ENCODE measurements at regions not wholly inside any gene's neighbourhood (a gene's known extent, or its start where the extent isn't known, plus 50 kb on each side); places are given as distances from the start of the nearest gene placed in this dataset.
"Not testable (repeated sequence)": the region's sequence is repeated elsewhere in the genome, so short reads cannot be mapped to it uniquely, and the experiment has no call there.

DNA sequence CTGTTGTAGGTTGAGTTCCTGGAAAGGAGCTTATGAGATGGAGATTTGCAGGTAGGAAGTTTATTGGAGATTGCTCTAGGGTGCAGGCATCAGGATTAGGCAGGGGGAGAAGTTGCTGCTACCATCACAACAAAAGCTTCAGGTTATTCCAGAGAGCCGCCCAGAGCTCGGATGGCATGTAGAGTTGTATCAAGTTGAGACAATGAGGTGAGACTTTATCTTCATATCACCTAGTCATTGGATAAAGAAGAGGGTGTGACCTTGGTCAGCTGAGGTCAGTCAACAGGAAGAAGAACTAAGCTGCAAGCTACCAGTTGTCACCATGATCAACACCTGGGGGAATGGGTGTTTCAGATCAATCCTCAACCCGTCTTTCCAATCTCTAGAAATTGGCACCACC, 342.0 kb downstream of the RFC3 start:
- Mint-ChIP-seq H3K4me1 (peaks cover 0 to 5% (median 4%) of the 10 kb centered on the region in 3 donors), H3K36me3 (no peaks in the 10 kb centered on the region), H3K27me3 (peaks cover 5% of the 10 kb centered on the region), H3K9me3 (peaks cover 0 to 9% (median 0%) of the 10 kb centered on the region in 3 donors), H3K4me3 (no peak overlapping the region), H3K27ac (no peak overlapping the region)

DNA sequence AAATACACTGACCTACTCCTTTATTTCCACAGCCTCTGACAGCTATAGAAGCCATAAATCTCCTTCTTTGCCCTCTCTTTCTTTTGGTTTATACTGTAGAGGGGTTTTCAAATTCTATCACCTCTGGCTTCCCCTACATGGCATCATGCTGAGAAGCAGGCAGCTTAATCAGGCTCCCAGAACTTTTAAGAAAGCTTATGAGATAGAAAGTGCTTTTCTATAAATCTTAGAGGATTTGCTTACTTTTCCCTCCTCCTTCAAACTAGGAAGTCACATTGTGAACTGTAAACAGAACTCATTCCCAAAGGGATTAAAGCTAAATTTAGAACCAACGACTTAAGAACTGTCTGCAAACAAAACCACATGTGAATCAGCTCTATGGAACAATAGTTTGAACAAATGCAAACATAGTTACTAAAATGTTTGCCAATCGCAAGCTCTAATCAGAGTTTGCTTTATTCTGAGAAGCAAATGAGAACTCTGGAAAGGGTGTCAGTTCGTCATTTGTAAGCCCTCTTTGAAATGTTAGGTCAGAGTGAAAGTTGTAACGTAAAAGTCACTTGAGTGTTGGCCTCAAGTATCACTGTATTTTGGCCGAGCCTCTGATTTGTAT, 344.1 kb downstream of the RFC3 start:
- Mint-ChIP-seq H3K4me1 (peaks cover 0 to 3% (median 1%) of the 10 kb centered on the region in 3 donors), H3K36me3 (no peaks in the 10 kb centered on the region)

GRCh38 chr13:34162544-34162933, 344.6 kb downstream of the RFC3 start:
- Mint-ChIP-seq H3K27ac (no peak overlapping the region), H3K27me3 (no peaks in the 10 kb centered on the region), H3K9me3 (peaks cover 0 to 9% (median 0%) of the 10 kb centered on the region in 3 donors), H3K36me3 (no peaks in the 10 kb centered on the region), H3K4me1 (peaks cover 0 to 3% (median 0%) of the 10 kb centered on the region in 3 donors), H3K4me3 (no peak overlapping the region)

More for the DNA sequence above, 344.1 kb downstream of the RFC3 start:
- no peak overlapping the region for H3K4me3 Mint-ChIP-seq
- no peak overlapping the region for H3K27ac Mint-ChIP-seq
- H3K9me3 Mint-ChIP-seq: peaks cover 0 to 9% (median 0%) of the 10 kb centered on the region in 3 donors
- no peaks in the 10 kb centered on the region for H3K27me3 Mint-ChIP-seq

GRCh38 chr13:34164582-34164981, 346.6 kb downstream of the RFC3 start:
- Mint-ChIP-seq H3K27me3 (no peaks in the 10 kb centered on the region), H3K4me3 (no peak overlapping the region), H3K4me1 (peaks cover 0 to 3% (median 0%) of the 10 kb centered on the region in 3 donors), H3K9me3 (peaks cover 0 to 4% (median 0%) of the 10 kb centered on the region in 3 donors), H3K36me3 (no peaks in the 10 kb centered on the region), H3K27ac (no peak overlapping the region)

DNA sequence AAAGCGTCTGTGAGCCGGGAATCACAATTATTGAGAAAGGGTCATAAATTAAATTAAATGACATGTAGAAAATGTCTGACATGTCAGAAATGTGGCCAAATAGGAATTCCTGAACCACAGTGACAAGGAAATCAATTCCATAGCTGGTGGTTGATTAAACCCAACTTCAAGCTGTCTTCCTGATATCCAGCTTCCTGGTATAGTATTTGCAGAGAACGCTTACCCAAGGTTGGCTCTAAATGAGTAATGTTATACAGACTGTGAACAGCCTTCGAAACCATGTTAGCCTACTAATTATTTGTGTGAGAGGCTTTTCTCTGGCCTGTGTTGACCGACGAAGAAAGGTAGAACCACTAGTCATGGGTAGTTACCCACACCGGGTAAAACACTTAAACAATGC, 347.2 kb downstream of the RFC3 start:
- no peaks in the 10 kb centered on the region for H3K9me3 Mint-ChIP-seq
- H3K27me3 Mint-ChIP-seq: no peaks in the 10 kb centered on the region
- H3K36me3 Mint-ChIP-seq: no peaks in the 10 kb centered on the region
- H3K4me3 Mint-ChIP-seq: no peak overlapping the region
- peaks cover 0 to 3% (median 0%) of the 10 kb centered on the region in 3 donors for H3K4me1 Mint-ChIP-seq
- H3K27ac Mint-ChIP-seq: no peak overlapping the region

- Mint-ChIP-seq H3K4me3 (no peak overlapping the region), H3K4me1 (peaks cover 0 to 3% (median 0%) of the 10 kb centered on the region in 3 donors), H3K27ac (no peak overlapping the region), H3K9me3 (no peaks in the 10 kb centered on the region), H3K36me3 (no peaks in the 10 kb centered on the region), H3K27me3 (no peaks in the 10 kb centered on the region)
These were observed 348.5 kb downstream of the RFC3 start for GRCh38 chr13:34166406-34166805.

DNA sequence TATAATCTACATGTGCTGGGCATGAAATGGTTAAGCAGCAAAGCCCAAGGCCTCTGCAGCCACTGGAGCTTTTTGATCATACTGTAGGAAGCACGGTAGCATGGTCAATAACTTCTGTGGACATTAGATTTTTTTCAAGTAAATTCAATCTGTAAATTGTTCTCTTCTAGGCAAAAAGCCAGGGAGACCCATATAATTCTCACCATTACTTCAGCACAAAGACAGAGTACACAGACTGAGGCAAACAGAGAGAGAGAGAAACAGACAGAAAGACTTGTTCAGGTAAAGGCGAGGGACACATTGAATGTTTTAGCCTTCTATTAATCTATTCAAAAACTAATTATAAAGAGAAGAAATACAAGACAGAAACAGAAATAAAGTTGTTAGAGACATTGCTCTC, 349.4 kb downstream of the RFC3 start:
- H3K4me3 Mint-ChIP-seq: no peak overlapping the region
- H3K27me3 Mint-ChIP-seq: no peaks in the 10 kb centered on the region
- H3K4me1 Mint-ChIP-seq: peaks cover 0 to 2% (median 0%) of the 10 kb centered on the region in 3 donors
- H3K27ac Mint-ChIP-seq: no peak overlapping the region
- no peaks in the 10 kb centered on the region for H3K36me3 Mint-ChIP-seq
- H3K9me3 Mint-ChIP-seq: no peaks in the 10 kb centered on the region

GRCh38 chr13:34172048-34172447, 354.1 kb downstream of the RFC3 start:
- H3K36me3 Mint-ChIP-seq: no peaks in the 10 kb centered on the region
- H3K9me3 Mint-ChIP-seq: no peaks in the 10 kb centered on the region
- peaks cover 0 to 2% (median 0%) of the 10 kb centered on the region in 3 donors for H3K4me1 Mint-ChIP-seq
- H3K27ac Mint-ChIP-seq: no peak overlapping the region
- H3K4me3 Mint-ChIP-seq: no peak overlapping the region
- H3K27me3 Mint-ChIP-seq: no peaks in the 10 kb centered on the region

DNA sequence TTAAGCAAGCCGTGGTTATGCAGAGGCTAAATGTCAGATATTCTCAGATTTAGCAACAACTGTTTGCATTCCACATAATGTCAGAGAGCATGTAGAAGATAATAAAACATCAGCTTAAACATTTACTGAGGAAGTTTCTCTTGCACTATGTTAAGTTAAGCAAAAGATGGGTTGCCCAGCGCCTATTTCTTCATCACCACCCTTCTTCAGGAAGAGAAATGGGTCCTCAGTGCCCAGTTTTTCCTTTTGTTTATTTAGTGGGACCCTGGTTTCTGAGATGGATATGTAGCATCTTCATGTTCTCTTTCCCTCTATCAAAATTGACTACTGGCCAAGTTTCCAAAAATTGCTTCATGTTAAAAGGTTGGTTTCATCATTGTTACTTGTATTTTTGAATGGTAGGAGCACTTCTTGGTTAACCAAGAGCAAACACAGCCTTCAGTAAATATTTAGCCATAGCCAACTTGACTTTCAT, 356.8 kb downstream of the RFC3 start:
- Mint-ChIP-seq H3K27me3 (no peaks in the 10 kb centered on the region), H3K27ac (no peak overlapping the region), H3K9me3 (no peaks in the 10 kb centered on the region), H3K4me1 (peaks cover 0 to 2% (median 0%) of the 10 kb centered on the region in 3 donors), H3K36me3 (no peaks in the 10 kb centered on the region), H3K4me3 (no peak overlapping the region)

DNA sequence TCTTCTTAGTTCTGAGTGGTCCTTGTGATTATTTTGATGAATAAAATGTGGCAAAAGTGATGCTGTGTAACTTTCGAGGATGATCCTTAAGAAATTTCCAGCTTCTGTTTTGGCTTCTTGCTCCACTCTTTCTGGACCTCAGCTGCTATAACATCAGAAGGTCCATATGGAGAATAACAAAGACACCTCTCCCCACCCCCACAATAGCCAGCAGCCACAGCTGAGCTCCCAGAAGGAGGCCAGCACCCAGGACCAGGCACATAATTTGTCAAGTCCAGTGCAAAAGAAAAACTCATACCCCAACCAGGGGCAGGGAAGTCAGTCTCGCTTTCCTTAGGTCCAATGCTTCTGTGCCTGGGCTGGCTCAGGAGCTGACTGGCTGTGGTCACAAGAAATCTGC, 357.6 kb downstream of the RFC3 start:
- H3K36me3 Mint-ChIP-seq: no peaks in the 10 kb centered on the region
- H3K4me3 Mint-ChIP-seq: no peak overlapping the region
- H3K9me3 Mint-ChIP-seq: no peaks in the 10 kb centered on the region
- no peaks in the 10 kb centered on the region for H3K27me3 Mint-ChIP-seq
- no peak overlapping the region for H3K27ac Mint-ChIP-seq
- H3K4me1 Mint-ChIP-seq: peaks cover 0 to 2% (median 0%) of the 10 kb centered on the region in 3 donors

- H3K27me3 Mint-ChIP-seq: no peaks in the 10 kb centered on the region
- H3K4me1 Mint-ChIP-seq: peaks cover 0 to 2% (median 0%) of the 10 kb centered on the region in 3 donors
- no peaks in the 10 kb centered on the region for H3K36me3 Mint-ChIP-seq
- H3K27ac Mint-ChIP-seq: no peak overlapping the region
- H3K4me3 Mint-ChIP-seq: no peak overlapping the region
- no peaks in the 10 kb centered on the region for H3K9me3 Mint-ChIP-seq
These were observed 358.7 kb downstream of the RFC3 start for GRCh38 chr13:34176633-34177032.

- Mint-ChIP-seq H3K27me3 (peaks cover 1% of the 10 kb centered on the region), H3K36me3 (no peaks in the 10 kb centered on the region), H3K4me3 (no peak overlapping the region), H3K27ac (no peak overlapping the region), H3K9me3 (no peaks in the 10 kb centered on the region), H3K4me1 (peaks cover 0 to 2% (median 0%) of the 10 kb centered on the region in 3 donors)
These were observed 361.5 kb downstream of the RFC3 start for GRCh38 chr13:34179481-34179880.

- H3K4me1 Mint-ChIP-seq: peaks cover 0 to 2% (median 0%) of the 10 kb centered on the region in 3 donors
- H3K4me3 Mint-ChIP-seq: no peak overlapping the region
- H3K27me3 Mint-ChIP-seq: peaks cover 2% of the 10 kb centered on the region
- no peaks in the 10 kb centered on the region for H3K9me3 Mint-ChIP-seq
- H3K36me3 Mint-ChIP-seq: no peaks in the 10 kb centered on the region
- H3K27ac Mint-ChIP-seq: no peak overlapping the region
These were observed 362.0 kb downstream of the RFC3 start for GRCh38 chr13:34179927-34180326.

- not testable (repeated sequence) for H3K27me3 Mint-ChIP-seq, H3K27ac Mint-ChIP-seq, H3K4me3 Mint-ChIP-seq, H3K4me1 Mint-ChIP-seq, H3K36me3 Mint-ChIP-seq, H3K9me3 Mint-ChIP-seq
These were observed 363.3 kb downstream of the RFC3 start for GRCh38 chr13:34181256-34181655.

DNA sequence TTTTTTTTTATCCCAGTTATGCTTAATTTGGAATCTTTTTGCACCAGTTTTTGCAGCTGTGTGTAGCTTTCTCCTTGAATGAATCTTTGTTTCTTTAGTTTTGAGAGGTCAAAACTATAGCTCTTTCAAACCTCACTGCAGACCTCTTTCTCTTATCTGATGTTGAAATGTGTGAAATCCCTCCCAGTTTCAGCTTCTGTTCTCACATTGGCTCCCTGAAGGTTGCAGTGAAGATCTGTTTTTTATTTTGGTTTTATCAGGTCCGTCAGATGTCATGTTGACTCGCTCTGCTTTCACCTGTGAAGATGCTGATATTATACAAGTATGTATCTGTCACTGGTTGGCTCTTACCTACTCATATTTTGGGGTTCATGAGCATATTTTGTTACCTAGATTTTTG, 372.0 kb downstream of the RFC3 start:
- Mint-ChIP-seq H3K36me3 (peaks cover 2% of the 10 kb centered on the region), H3K4me1 (peaks cover 0 to 2% (median 0%) of the 10 kb centered on the region in 3 donors), H3K4me3 (no peak overlapping the region), H3K27me3 (peaks cover 2% of the 10 kb centered on the region), H3K27ac (no peak overlapping the region), H3K9me3 (peaks cover 4 to 6% (median 5%) of the 10 kb centered on the region in 3 donors)

Measured in IgD-negative memory B cell (primary cell).